ENCODE measurements at regions not wholly inside any gene's neighbourhood (a gene's known extent, or its start where the extent isn't known, plus 50 kb on each side); places are given as distances from the start of the nearest gene placed in this dataset.

DNA sequence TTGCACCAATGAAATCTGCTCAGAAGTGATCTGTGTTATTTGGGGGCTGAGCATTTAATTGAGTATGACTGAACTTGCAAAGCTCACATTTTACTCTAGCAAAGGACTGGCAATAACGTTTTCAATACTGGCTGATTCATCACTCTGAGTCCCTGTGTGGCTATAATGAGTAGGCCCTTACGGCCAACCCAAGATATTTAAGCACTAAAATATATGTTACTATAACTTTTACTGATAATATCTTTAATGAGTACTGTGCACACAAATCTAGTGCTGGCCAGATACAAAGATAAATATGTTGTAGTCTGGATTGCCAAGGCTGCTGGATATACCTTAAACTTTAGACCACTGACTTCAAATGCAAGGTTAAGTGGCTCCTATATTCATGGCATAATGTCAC, 436.4 kb upstream of the KCNMB2 start:
- no peak for TF ChIP-seq EZH2 (IDR thresholded peaks at IDR 0.05; ENCODE audit: borderline replicate concordance, low read length)
- TF ChIP-seq, protein P1, sequence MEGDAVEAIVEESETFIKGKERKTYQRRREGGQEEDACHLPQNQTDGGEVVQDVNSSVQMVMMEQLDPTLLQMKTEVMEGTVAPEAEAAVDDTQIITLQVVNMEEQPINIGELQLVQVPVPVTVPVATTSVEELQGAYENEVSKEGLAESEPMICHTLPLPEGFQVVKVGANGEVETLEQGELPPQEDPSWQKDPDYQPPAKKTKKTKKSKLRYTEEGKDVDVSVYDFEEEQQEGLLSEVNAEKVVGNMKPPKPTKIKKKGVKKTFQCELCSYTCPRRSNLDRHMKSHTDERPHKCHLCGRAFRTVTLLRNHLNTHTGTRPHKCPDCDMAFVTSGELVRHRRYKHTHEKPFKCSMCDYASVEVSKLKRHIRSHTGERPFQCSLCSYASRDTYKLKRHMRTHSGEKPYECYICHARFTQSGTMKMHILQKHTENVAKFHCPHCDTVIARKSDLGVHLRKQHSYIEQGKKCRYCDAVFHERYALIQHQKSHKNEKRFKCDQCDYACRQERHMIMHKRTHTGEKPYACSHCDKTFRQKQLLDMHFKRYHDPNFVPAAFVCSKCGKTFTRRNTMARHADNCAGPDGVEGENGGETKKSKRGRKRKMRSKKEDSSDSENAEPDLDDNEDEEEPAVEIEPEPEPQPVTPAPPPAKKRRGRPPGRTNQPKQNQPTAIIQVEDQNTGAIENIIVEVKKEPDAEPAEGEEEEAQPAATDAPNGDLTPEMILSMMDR (conservative IDR thresholded peaks at IDR 0.05 in 1 of 2, IDR thresholded peaks at IDR 0.05 in 1 of 2; ENCODE audit: extremely low read depth in 1 of 2, insufficient read depth in 1 of 2, low read depth in 1 of 2, low read length in 2 of 2) = no peak

Measured in mammary epithelial cell (primary cell).